ENCODE measurements at regions not wholly inside any gene's neighbourhood (a gene's known extent, or its start where the extent isn't known, plus 50 kb on each side); places are given as distances from the start of the nearest gene placed in this dataset.
"Not testable (repeated sequence)": the region's sequence is repeated elsewhere in the genome, so short reads cannot be mapped to it uniquely, and the experiment has no call there.

GRCh38 chr7:54898659-54899340, 120.0 kb upstream of the EGFR start:
- DNase-seq (ENCODE audit: low spot score), result no peak

- no peak for DNase-seq (ENCODE audit: low spot score)
Observed at GRCh38 chr7:54901840-54902239, 117.0 kb upstream of the EGFR start.

DNA sequence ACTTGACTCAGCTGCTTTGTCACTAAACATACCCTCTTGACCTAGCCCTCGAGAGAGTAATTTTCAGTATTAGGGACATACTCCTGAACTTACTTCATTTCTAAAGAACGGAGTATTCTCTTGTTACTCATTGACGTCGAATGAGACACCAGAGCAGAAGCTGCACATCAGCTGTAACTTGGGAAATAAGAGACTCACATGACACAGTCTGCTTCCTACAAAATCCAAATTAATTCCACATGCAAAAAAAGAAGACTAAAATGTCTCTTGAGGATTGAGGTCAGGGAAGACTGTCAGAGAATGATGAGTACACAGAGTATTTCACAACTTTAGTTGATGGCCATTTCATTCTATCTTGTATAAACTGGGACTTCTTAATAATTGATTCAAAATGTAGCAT, 114.7 kb upstream of the EGFR start:
- DNase-seq (ENCODE audit: low spot score), result no peak

- DNase-seq (ENCODE audit: low spot score), result no peak
Observed at GRCh38 chr7:54904986-54905385, 113.8 kb upstream of the EGFR start.

GRCh38 chr7:54906963-54907362, 111.9 kb upstream of the EGFR start:
- no peak for DNase-seq (ENCODE audit: low spot score)

GRCh38 chr7:54907981-54908380, 110.8 kb upstream of the EGFR start:
- no peak for DNase-seq (ENCODE audit: low spot score)

DNA sequence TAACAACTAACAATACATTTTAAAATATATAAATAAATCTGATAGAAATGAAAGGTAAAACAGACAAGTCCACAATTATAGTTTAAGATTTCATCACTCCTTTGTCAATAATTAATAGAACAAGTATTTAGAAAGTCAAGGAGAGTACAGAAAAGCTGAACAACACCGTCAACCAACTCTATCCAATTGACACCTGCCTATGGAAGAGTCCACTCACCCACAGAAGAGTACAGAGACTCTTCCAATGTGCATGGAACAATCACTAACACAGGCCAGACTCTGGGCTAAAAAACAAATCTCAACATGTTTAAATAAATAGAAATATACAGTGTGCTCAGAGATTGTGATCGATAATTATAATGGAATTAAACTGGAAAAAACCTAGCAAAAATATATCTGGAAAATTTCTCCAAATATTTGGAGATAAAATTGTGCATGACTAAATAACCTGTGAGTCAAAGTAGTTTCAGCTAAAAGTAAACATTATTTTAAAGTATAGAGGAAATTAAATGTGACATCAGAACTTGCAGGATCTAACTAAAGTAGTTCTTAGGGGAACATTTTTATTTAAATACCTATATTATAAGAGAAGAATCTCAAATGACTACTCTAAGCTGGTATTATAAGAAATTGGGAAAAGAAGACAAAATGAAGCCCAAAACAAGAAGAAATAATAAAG, 109.9 kb upstream of the EGFR start:
- DNase-seq (ENCODE audit: low spot score), result no peak

GRCh38 chr7:54915870-54916598, 102.8 kb upstream of the EGFR start:
- DNase-seq (ENCODE audit: low spot score), result no peak

GRCh38 chr7:54917613-54918391, 101.0 kb upstream of the EGFR start:
- DNase-seq (ENCODE audit: low spot score), result no peak

DNA sequence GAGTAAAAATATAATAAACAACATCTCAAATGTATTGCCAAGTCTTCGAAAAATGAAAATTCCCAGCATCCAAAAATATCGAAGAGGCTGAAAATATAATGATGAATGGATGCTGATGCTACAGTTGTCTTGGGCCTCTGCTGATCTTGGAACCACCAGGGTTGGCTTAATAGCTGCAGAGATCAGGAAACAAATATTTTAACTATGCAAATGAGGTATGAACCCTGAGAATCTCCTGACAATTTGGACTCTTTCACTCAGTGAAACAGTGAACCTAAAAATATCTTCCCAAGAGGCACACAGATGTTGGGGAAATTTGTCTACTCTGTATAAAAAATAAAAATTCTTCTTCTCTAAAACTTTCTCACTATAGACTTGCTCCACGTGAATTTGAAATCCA, 97.7 kb upstream of the EGFR start:
- no peak for DNase-seq (ENCODE audit: low spot score)

GRCh38 chr7:54931532-54931931, 87.3 kb upstream of the EGFR start:
- no peak for DNase-seq (ENCODE audit: low spot score)

- DNase-seq (ENCODE audit: low spot score), result no peak
Observed at GRCh38 chr7:54932818-54933543, 85.8 kb upstream of the EGFR start.

GRCh38 chr7:54933643-54934042, 85.2 kb upstream of the EGFR start:
- DNase-seq (ENCODE audit: low spot score), result no peak

DNA sequence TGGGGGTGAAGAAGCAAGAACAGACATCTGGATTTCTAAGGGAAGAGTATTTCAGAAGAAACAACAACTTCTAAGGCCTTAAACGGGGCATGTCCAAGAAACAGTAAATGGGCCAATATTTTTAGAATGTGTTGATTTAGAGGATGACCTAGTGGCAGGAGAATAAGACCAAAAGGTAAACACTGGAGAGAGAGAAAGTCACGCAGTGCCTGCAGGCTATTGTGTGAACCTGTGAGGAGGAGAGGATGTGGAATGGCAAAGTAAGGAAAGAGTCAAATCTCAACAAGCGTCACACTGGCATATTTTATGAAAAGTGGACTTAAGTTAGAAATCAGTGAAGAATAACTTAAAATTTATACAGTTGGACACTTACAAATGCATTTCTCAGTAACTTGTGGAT, 78.1 kb upstream of the EGFR start:
- DNase-seq (ENCODE audit: low spot score), result no peak

GRCh38 chr7:54944179-54944578, 74.6 kb upstream of the EGFR start:
- no peak for DNase-seq (ENCODE audit: low spot score)

GRCh38 chr7:54946271-54946670, 72.5 kb upstream of the EGFR start:
- no peak for DNase-seq (ENCODE audit: low spot score)

GRCh38 chr7:54946764-54947163, 72.1 kb upstream of the EGFR start:
- no peak for DNase-seq (ENCODE audit: low spot score)

- no peak for DNase-seq (ENCODE audit: low spot score)
Observed at GRCh38 chr7:54947266-54947665, 71.6 kb upstream of the EGFR start.

GRCh38 chr7:54949514-54949913, 69.3 kb upstream of the EGFR start:
- not testable (repeated sequence) for DNase-seq (ENCODE audit: low spot score)

DNA sequence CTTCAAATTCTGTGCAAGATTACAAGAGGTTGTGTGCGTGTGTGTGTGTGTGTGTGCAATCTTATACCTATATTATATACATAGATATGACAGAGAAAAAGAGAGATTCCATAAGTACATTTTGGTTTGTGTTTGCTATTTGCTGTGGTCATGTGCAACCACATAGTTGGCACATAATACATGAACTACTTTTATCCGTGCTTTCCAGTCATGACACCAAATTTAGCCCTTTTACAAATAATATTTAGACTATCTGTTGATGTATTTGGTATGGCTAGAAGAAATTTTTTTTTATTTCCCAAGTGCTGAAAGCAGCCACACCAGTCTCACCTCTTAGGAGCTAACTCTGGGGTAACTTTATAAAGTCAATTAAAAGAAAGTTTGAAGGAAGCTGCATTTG, 63.5 kb upstream of the EGFR start:
- no peak for DNase-seq (ENCODE audit: low spot score)

DNA sequence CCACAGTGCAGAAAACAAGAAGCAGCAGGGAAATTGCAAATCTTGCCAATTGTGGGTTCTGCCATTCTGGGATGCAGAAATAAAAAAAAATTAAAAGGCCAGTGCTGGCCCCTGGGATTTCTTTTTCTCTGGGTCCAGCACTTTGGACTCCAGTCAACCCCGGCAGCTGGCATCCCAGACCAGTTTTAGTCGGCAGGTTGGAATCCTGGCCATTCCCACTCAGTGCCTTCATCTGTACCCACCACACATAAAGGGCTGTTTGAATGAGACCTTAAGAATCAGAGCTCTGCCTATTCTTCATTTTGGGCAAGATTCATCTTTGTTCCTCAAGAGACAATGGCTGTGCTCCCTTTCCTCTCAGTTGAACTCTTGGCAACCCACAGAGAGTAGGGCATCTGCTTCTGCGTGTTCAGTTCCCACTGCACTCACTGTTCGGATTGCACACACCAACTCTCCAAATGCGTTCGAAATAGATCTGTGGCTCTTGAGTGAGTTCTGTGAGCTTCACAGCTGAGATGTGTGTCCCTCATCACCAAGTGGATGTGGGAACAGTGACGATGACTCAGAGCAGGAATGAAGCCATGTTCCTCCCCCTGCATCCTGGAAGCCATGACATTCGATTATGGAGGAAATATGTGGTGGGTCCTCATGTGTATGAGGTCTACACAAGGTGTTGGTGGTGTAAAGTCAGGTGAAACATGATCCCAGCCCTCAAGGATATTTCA, 63.0 kb upstream of the EGFR start:
- no peak for DNase-seq (ENCODE audit: low spot score)

Measured in kidney capillary endothelial cell (primary cell).